ENCODE measurements at regions not wholly inside any gene's neighbourhood (a gene's known extent, or its start where the extent isn't known, plus 50 kb on each side); places are given as distances from the start of the nearest gene placed in this dataset.

- no peak for TF ChIP-seq TCF7L2 (IDR thresholded peaks at IDR 0.05; ENCODE audit: low read depth, low read length)
- no peak for TF ChIP-seq BRD9 (IDR thresholded peaks at IDR 0.05; ENCODE audit: low read depth, partially characterized antibody)
- no peak for TF ChIP-seq NR2F6 (CRISPR knock-in tag; IDR thresholded peaks at IDR 0.05)
- no peak for TF ChIP-seq ARID4B (CRISPR knock-in tag; IDR thresholded peaks at IDR 0.05)
- no peak for TF ChIP-seq ZBTB43 (CRISPR knock-in tag; IDR thresholded peaks at IDR 0.05)
- TF ChIP-seq SPI1 (IDR thresholded peaks at IDR 0.05; ENCODE audit: borderline replicate concordance, low read depth, low read length), result no peak
Observed at GRCh38 chr3:73225991-73226390, 164.5 kb downstream of the EBLN2 start.

All from K562 (cell line).